Gastrocnemius medialis (tissue), 4 donors: ENCODE measurements at regions not wholly inside any gene's neighbourhood (a gene's known extent, or its start where the extent isn't known, plus 50 kb on each side); places are given as distances from the start of the nearest gene placed in this dataset.

Experiments used
- ATAC-seq, 2 donors: fragments of 150-250 bp; one replicate each; pipeline ENCODE4 v1.9.1; 2016
- DNase-seq, 2 donors: peaks; one replicate each; pipeline ENCODE4 v3.0.0-alpha.2; 2019
- H3K27ac ChIP-seq, 4 donors: fragments of 200-600 bp; sonication (generic); 1 replicate in 1 of 4; 2 replicates in 3 of 4; pipeline ENCODE4 v1.5.1; 2016 to 2018; ENCODE audit warnings: mild to moderate bottlenecking in 2 of 4, moderate library complexity in 1 of 4
- H3K27me3 ChIP-seq, 3 donors: fragments of 200-600 bp; sonication (generic) in 2 of 3; 1 replicate in 1 of 3; 2 replicates in 2 of 3; pipeline versions ENCODE4 v1.5.1 to v1.6.0; 2016 to 2019; ENCODE audit warnings: mild to moderate bottlenecking in 1 of 3, moderate library complexity in 1 of 3
- H3K36me3 ChIP-seq, 2 donors: fragments of 200-600 bp; sonication (generic) in 1 of 2; one replicate each; pipeline ENCODE4 v1.5.1; 2017 to 2018
- H3K4me1 ChIP-seq, 2 donors: fragments of 200-600 bp; sonication (generic) in 1 of 2; one replicate each; pipeline ENCODE4 v1.5.1; 2016 to 2017; ENCODE audit warnings: mild to moderate bottlenecking in 2 of 2
- H3K4me3 ChIP-seq, 4 donors: fragments of 200-600 bp; sonication (generic) in 3 of 4; 1 replicate in 1 of 4; 2 replicates in 3 of 4; pipeline ENCODE4 v1.5.1; 2016 to 2019; ENCODE audit warnings: mild to moderate bottlenecking in 2 of 4
- H3K9me3 ChIP-seq, 3 donors: fragments of 200-600 bp; sonication (generic) in 2 of 3; 1 replicate in 1 of 3; 2 replicates in 2 of 3; pipeline ENCODE4 v1.5.1; 2016 to 2019
- CTCF ChIP-seq, 5 experiments: fragments of 450-650 bp in 3 of 5; fragments of 200-600 bp in 2 of 5; sonication (generic) in 2 of 5; IDR thresholded peaks in 4 of 5; conservative IDR thresholded peaks in 1 of 5; 1 replicate in 4 of 5; 2 replicates in 1 of 5; pipeline ENCODE4 v1.5.1; 2016 to 2019; ENCODE audit warnings: antibody characterized with exemption in 5 of 5, mild to moderate bottlenecking in 3 of 5, moderate library complexity in 3 of 5
- POLR2A ChIP-seq, 2 donors: fragments of 450-650 bp; IDR thresholded peaks; one replicate each; pipeline ENCODE4 v1.6.1; 2017; ENCODE audit warnings: antibody characterized with exemption in 2 of 2, mild to moderate bottlenecking in 2 of 2, moderate library complexity in 2 of 2
- in situ Hi-C, 4 donors: fragments of 200-750 bp; cut with MboI; loops; one replicate each; pipeline versions ENCODE4 v1.15.0 to v1.8.0; 2017; ENCODE audit warnings: low sequenced_read_pairs in 4 of 4
- intact Hi-C: fragments of 100-400 bp; cut with DNase I; formaldehyde crosslinking; loops from one replicate; pipeline ENCODE4 v1.15.1; 2023; ENCODE audit warnings: low total_unique reads

- in situ Hi-C loops, result no loop called here
- ATAC-seq (no peak), DNase-seq (no peak)
- no peaks in the 10 kb centered on the region for H3K36me3 ChIP-seq
- no peak overlapping the region for H3K4me3 ChIP-seq
- no peak overlapping the region for H3K27ac ChIP-seq
- TF ChIP-seq CTCF (IDR thresholded peaks at IDR 0.05 in 4 of 5, conservative IDR thresholded peaks at IDR 0.05 in 1 of 5), result no peak
- no peak for TF ChIP-seq POLR2A (IDR thresholded peaks at IDR 0.05)
- no peaks in the 10 kb centered on the region for H3K9me3 ChIP-seq
- intact Hi-C loops, result no loop called here
- H3K4me1 ChIP-seq, result no peaks in the 10 kb centered on the region
- no peaks in the 10 kb centered on the region for H3K27me3 ChIP-seq
Measured at GRCh38 chr15:23835953-23836352, 148.8 kb upstream of the NDN start.

DNA sequence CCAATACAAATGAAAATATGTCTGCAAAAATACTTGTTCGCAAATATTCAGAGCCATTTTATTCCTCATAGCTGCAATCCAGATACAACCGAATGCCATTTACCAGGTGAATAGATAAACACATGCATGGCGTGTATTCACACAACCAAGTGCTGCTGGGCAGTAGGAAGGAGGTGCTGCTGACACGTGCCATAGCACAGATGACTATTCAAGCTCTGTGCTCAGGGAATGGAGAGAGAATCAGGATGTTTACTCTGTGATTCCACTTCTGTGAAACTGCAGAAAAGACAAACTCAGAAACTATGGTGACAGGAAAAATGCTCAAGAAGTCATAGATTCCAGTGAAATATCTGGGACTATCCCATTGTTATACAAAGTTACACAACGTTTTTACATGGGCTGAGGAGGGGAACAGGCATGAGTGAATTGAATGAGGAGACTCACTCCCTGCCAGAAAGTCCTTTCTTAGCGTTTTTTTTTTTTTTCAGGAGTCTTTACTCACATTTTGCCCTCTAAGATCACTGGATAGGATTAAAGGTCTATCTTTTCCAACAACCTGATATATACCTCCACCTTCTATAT, 152.9 kb upstream of the NDN start:
- H3K4me1 ChIP-seq, result no peaks in the 10 kb centered on the region
- no peak overlapping the region for H3K4me3 ChIP-seq
- H3K9me3 ChIP-seq, result no peaks in the 10 kb centered on the region
- in situ Hi-C loops, result no loop called here
- H3K27me3 ChIP-seq, result no peaks in the 10 kb centered on the region
- no peaks in the 10 kb centered on the region for H3K36me3 ChIP-seq
- intact Hi-C loops, result no loop called here
- TF ChIP-seq POLR2A (IDR thresholded peaks at IDR 0.05) (no peak), CTCF (IDR thresholded peaks at IDR 0.05 in 4 of 5, conservative IDR thresholded peaks at IDR 0.05 in 1 of 5) (no peak)
- ATAC-seq (no peak), DNase-seq (no peak)
- no peak overlapping the region for H3K27ac ChIP-seq

GRCh38 chr15:23846218-23846617, 159.1 kb upstream of the NDN start:
- ATAC-seq (no peak), DNase-seq (no peak)
- no peak overlapping the region for H3K27ac ChIP-seq
- intact Hi-C loops (no loop called here), in situ Hi-C loops (no loop called here)
- H3K27me3 ChIP-seq, result no peaks in the 10 kb centered on the region
- no peak overlapping the region for H3K4me3 ChIP-seq
- no peaks in the 10 kb centered on the region for H3K4me1 ChIP-seq
- no peak for TF ChIP-seq CTCF (IDR thresholded peaks at IDR 0.05 in 4 of 5, conservative IDR thresholded peaks at IDR 0.05 in 1 of 5)
- TF ChIP-seq POLR2A (IDR thresholded peaks at IDR 0.05), result no peak
- no peaks in the 10 kb centered on the region for H3K36me3 ChIP-seq
- H3K9me3 ChIP-seq, result peaks cover 0 to 3% (median 0%) of the 10 kb centered on the region in 3 donors

DNA sequence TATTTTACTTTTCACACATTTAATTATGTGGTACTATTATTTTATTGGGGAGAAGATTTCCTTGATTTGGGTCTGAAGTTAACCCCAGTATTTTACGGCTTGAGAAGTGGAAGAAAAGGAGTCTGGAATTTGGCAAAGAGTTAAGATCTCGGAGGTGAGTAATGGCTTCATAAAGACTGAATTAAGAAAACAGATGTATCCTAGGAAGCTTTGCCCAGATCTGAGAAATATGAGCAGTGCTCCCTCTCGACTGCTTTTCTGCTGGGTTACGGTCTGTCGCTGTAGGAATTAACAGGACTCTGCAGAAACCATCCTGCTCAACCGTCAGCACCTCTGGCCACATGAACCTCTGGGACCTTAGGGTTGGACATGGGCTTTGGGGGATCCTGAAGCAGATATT, 163.6 kb upstream of the NDN start:
- DNase-seq (no peak), ATAC-seq (no peak)
- intact Hi-C loops (no loop called here), in situ Hi-C loops (loop anchor here (25.0 kb wide), 1 partner anchor 213 kb away; the partner anchor contains the start of gene MAGEL2 (in 4 of the 4))
- Histone ChIP-seq H3K4me1 (no peaks in the 10 kb centered on the region), H3K36me3 (no peaks in the 10 kb centered on the region), H3K4me3 (no peak overlapping the region), H3K27me3 (no peaks in the 10 kb centered on the region), H3K27ac (no peak overlapping the region), H3K9me3 (peaks cover 0 to 3% (median 0%) of the 10 kb centered on the region in 3 donors)
- TF ChIP-seq CTCF (IDR thresholded peaks at IDR 0.05 in 4 of 5, conservative IDR thresholded peaks at IDR 0.05 in 1 of 5), result no peak

DNA sequence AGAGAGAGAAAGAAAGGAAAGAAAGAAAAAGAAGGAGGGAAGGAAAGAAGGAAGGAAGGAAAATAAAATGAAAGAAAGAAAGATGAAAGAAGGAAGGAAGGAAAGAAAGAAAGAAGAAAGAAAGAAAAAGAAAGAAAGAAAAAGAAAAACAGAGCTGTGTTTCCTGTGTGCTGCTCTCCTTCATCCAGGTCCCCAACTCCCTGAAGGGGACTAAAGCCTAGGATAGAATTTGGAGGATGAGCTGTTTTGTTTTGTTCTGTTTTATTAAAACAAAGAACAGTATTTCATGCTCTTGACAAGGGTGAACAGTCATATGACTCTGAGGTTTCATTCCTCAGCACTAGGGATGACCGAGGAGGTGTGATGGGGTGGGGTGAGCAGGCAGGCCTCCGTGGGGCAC, 164.8 kb upstream of the NDN start:
- TF ChIP-seq CTCF (IDR thresholded peaks at IDR 0.05 in 4 of 5, conservative IDR thresholded peaks at IDR 0.05 in 1 of 5), result no peak
- no peak for TF ChIP-seq POLR2A (IDR thresholded peaks at IDR 0.05)
- Histone ChIP-seq H3K27ac (no peak overlapping the region), H3K4me1 (no peaks in the 10 kb centered on the region), H3K4me3 (no peak overlapping the region), H3K36me3 (no peaks in the 10 kb centered on the region), H3K27me3 (no peaks in the 10 kb centered on the region), H3K9me3 (peaks cover 0 to 3% (median 0%) of the 10 kb centered on the region in 3 donors)
- intact Hi-C loops (no loop called here), in situ Hi-C loops (loop anchor here (25.0 kb wide), 1 partner anchor 215 kb away; the partner anchor contains the start of gene MAGEL2 (in 4 of the 4))
- ATAC-seq (no peak), DNase-seq (no peak)
